ENCODE measurements at regions not wholly inside any gene's neighbourhood (a gene's known extent, or its start where the extent isn't known, plus 50 kb on each side); places are given as distances from the start of the nearest gene placed in this dataset.
"Not testable (repeated sequence)": the region's sequence is repeated elsewhere in the genome, so short reads cannot be mapped to it uniquely, and the experiment has no call there.

- no peak overlapping the region for H3K4me3 Mint-ChIP-seq
- H3K27me3 Mint-ChIP-seq (ENCODE audit: low read depth, poor library complexity): no peaks in the 10 kb centered on the region
- H3K4me1 Mint-ChIP-seq: no peaks in the 10 kb centered on the region
- TF ChIP-seq, protein P1, sequence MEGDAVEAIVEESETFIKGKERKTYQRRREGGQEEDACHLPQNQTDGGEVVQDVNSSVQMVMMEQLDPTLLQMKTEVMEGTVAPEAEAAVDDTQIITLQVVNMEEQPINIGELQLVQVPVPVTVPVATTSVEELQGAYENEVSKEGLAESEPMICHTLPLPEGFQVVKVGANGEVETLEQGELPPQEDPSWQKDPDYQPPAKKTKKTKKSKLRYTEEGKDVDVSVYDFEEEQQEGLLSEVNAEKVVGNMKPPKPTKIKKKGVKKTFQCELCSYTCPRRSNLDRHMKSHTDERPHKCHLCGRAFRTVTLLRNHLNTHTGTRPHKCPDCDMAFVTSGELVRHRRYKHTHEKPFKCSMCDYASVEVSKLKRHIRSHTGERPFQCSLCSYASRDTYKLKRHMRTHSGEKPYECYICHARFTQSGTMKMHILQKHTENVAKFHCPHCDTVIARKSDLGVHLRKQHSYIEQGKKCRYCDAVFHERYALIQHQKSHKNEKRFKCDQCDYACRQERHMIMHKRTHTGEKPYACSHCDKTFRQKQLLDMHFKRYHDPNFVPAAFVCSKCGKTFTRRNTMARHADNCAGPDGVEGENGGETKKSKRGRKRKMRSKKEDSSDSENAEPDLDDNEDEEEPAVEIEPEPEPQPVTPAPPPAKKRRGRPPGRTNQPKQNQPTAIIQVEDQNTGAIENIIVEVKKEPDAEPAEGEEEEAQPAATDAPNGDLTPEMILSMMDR (IDR thresholded peaks at IDR 0.05): no peak
- no peaks in the 10 kb centered on the region for H3K36me3 Mint-ChIP-seq (ENCODE audit: low read depth)
- no peak for DNase-seq
- no peak overlapping the region for H3K27ac Mint-ChIP-seq
- H3K9me3 Mint-ChIP-seq: peaks cover 18% of the 10 kb centered on the region
Observed at GRCh38 chr11:42947405-42947804, 364.4 kb upstream of the API5 start.

GRCh38 chr11:42949738-42950376 lies 361.9 kb upstream of the API5 start:
- H3K9me3 Mint-ChIP-seq: peaks cover 15% of the 10 kb centered on the region
- not testable (repeated sequence) for H3K27me3 Mint-ChIP-seq (ENCODE audit: low read depth, poor library complexity); H3K36me3 Mint-ChIP-seq (ENCODE audit: low read depth); H3K4me3 Mint-ChIP-seq; DNase-seq; H3K4me1 Mint-ChIP-seq; H3K27ac Mint-ChIP-seq

- TF ChIP-seq, protein P1 (IDR thresholded peaks at IDR 0.05): no peak
- Mint-ChIP-seq H3K27ac (no peak overlapping the region), H3K27me3 (ENCODE audit: low read depth, poor library complexity) (no peaks in the 10 kb centered on the region), H3K36me3 (ENCODE audit: low read depth) (no peaks in the 10 kb centered on the region), H3K4me1 (no peaks in the 10 kb centered on the region), H3K4me3 (no peak overlapping the region), H3K9me3 (peaks cover 20% of the 10 kb centered on the region)
- no peak for DNase-seq
Observed at GRCh38 chr11:42951266-42951665, 360.5 kb upstream of the API5 start.

- H3K4me3 Mint-ChIP-seq: no peak overlapping the region
- no peak overlapping the region for H3K27ac Mint-ChIP-seq
- DNase-seq: no peak
- H3K9me3 Mint-ChIP-seq: peaks cover 15% of the 10 kb centered on the region
- peaks cover 4% of the 10 kb centered on the region for H3K27me3 Mint-ChIP-seq (ENCODE audit: low read depth, poor library complexity)
- H3K36me3 Mint-ChIP-seq (ENCODE audit: low read depth): no peaks in the 10 kb centered on the region
- no peaks in the 10 kb centered on the region for H3K4me1 Mint-ChIP-seq
- TF ChIP-seq, protein P1 (IDR thresholded peaks at IDR 0.05): no peak
Observed at GRCh38 chr11:42957831-42958230, 354.0 kb upstream of the API5 start.

GRCh38 chr11:42958635-42959034 lies 353.2 kb upstream of the API5 start:
- H3K36me3 Mint-ChIP-seq (ENCODE audit: low read depth): no peaks in the 10 kb centered on the region
- TF ChIP-seq, protein P1 (IDR thresholded peaks at IDR 0.05): no peak
- H3K27me3 Mint-ChIP-seq (ENCODE audit: low read depth, poor library complexity): peaks cover 4% of the 10 kb centered on the region
- DNase-seq: no peak
- no peaks in the 10 kb centered on the region for H3K4me1 Mint-ChIP-seq
- no peak overlapping the region for H3K4me3 Mint-ChIP-seq
- no peak overlapping the region for H3K27ac Mint-ChIP-seq
- H3K9me3 Mint-ChIP-seq: peaks cover 23% of the 10 kb centered on the region

- Mint-ChIP-seq H3K4me3 (no peak overlapping the region), H3K36me3 (ENCODE audit: low read depth) (no peaks in the 10 kb centered on the region)
- TF ChIP-seq, protein P1 (IDR thresholded peaks at IDR 0.05): no peak
Observed at GRCh38 chr11:42960521-42961088, 351.2 kb upstream of the API5 start.

More at GRCh38 chr11:42960521-42961088, 351.2 kb upstream of the API5 start:
- Mint-ChIP-seq H3K27me3 (ENCODE audit: low read depth, poor library complexity) (peaks cover 8% of the 10 kb centered on the region), H3K4me1 (no peaks in the 10 kb centered on the region), H3K9me3 (peaks cover 21% of the 10 kb centered on the region), H3K27ac (no peak overlapping the region)
- DNase-seq: no peak
